HEK293 (cell line): ENCODE measurements at regions not wholly inside any gene's neighbourhood (a gene's known extent, or its start where the extent isn't known, plus 50 kb on each side); places are given as distances from the start of the nearest gene placed in this dataset.

Experiments used
- BCL11B ChIP-seq: fragments of 450-650 bp; formaldehyde crosslinking; IDR thresholded peaks from 2 replicates; pipeline ENCODE4 v1.5.1; 2016; ENCODE audit warnings: low read depth, missing biosample characterization, missing genetic modification characterization
- CTCF ChIP-seq: fragments of 450-650 bp; formaldehyde crosslinking; IDR thresholded peaks from 2 replicates; pipeline ENCODE4 v1.5.1; 2016; ENCODE audit warnings: missing biosample characterization, missing genetic modification characterization
- KLF9 ChIP-seq: fragments of 450-650 bp; formaldehyde crosslinking; IDR thresholded peaks from 2 replicates; pipeline ENCODE4 v1.5.1; 2016; ENCODE audit warnings: missing biosample characterization, missing genetic modification characterization, low read depth
- PRDM4 ChIP-seq: fragments of 450-650 bp; formaldehyde crosslinking; IDR thresholded peaks from 2 replicates; pipeline ENCODE4 v1.5.1; 2017; ENCODE audit warnings: missing biosample characterization, missing genetic modification characterization
- YY1 ChIP-seq: fragments of 450-650 bp; formaldehyde crosslinking; IDR thresholded peaks from 2 replicates; pipeline ENCODE4 v1.5.1; 2018; ENCODE audit warnings: missing biosample characterization, missing genetic modification characterization
- ZBTB21 ChIP-seq: fragments of 450-650 bp; formaldehyde crosslinking; IDR thresholded peaks from 2 replicates; pipeline ENCODE4 v1.5.1; 2017; ENCODE audit warnings: missing biosample characterization, missing genetic modification characterization
- ZNF354C ChIP-seq: fragments of 450-650 bp; formaldehyde crosslinking; IDR thresholded peaks from 2 replicates; pipeline ENCODE4 v1.5.1; 2016; ENCODE audit warnings: missing biosample characterization, missing genetic modification characterization, low read depth, borderline replicate concordance
- ZNF555 ChIP-seq: fragments of 450-650 bp; formaldehyde crosslinking; conservative IDR thresholded peaks from 2 replicates; pipeline ENCODE4 v1.5.1; 2017; ENCODE audit warnings: missing biosample characterization, mild to moderate bottlenecking, missing genetic modification characterization, inconsistent platforms

GRCh38 chr13:33409673-33410510 lies 124.3 kb upstream of the STARD13 start:
- TF ChIP-seq ZNF354C (no peak), PRDM4 (tag by site-specific recombination) (no peak), BCL11B (tag by site-specific recombination) (no peak), KLF9 (tag by site-specific recombination) (no peak), YY1 (no peak), ZBTB21 (tag by site-specific recombination) (no peak), CTCF (no peak), ZNF555 (tag by site-specific recombination) (no peak)
